Kidney (tissue), 13 donors: ENCODE measurements at regions not wholly inside any gene's neighbourhood (a gene's known extent, or its start where the extent isn't known, plus 50 kb on each side); places are given as distances from the start of the nearest gene placed in this dataset.
"Not testable (repeated sequence)": the region's sequence is repeated elsewhere in the genome, so short reads cannot be mapped to it uniquely, and the experiment has no call there.

Source experiments
- DNase-seq, 5 donors: peaks; one replicate each; pipeline ENCODE4 v3.0.0-alpha.2; 2013 to 2020
- FAIRE-seq: peaks from 2 replicates; lab custom pipeline; 2012; peaks lifted over from hg19 to GRCh38; lab: Jason Lieb, UNC
- H3K27ac ChIP-seq, 2 donors: one replicate each; pipeline ENCODE4 v1.7.0; 2013; ENCODE audit warnings: low read depth in 2 of 2, low read length in 2 of 2, inconsistent platforms in 1 of 2
- H3K27me3 ChIP-seq: one replicate; pipeline ENCODE4 v1.7.1; 2013; ENCODE audit warnings: low read length, inconsistent platforms; ENCODE audit not compliant: control insufficient read depth, insufficient read depth
- H3K36me3 ChIP-seq, 3 donors: one replicate each; pipeline versions ENCODE4 v1.7.0 to v1.7.1; 2013; ENCODE audit warnings: low read length in 3 of 3, control low read depth in 1 of 3, inconsistent platforms in 1 of 3; ENCODE audit not compliant: insufficient read depth in 3 of 3, control insufficient read depth in 2 of 3
- H3K4me1 ChIP-seq, 3 donors: one replicate each; pipeline versions ENCODE4 v1.7.0 to v1.7.1; 2013; ENCODE audit warnings: low read length in 3 of 3, inconsistent platforms in 1 of 3, low read depth in 1 of 3; ENCODE audit not compliant: control insufficient read depth in 2 of 3, insufficient read depth in 2 of 3
- H3K4me3 ChIP-seq, 3 donors: one replicate each; pipeline versions ENCODE4 v1.7.0 to v1.8.1; 2013; ENCODE audit warnings: low read length in 3 of 3, control low read depth in 1 of 3, inconsistent platforms in 1 of 3
- H3K9ac ChIP-seq, 3 donors: one replicate each; pipeline versions ENCODE4 v1.7.0 to v1.7.1; 2013; ENCODE audit warnings: low read length in 3 of 3, control low read depth in 1 of 3, inconsistent platforms in 1 of 3
- H3K9me3 ChIP-seq, 3 donors: one replicate each; pipeline versions ENCODE4 v1.7.0 to v1.7.1; 2013; ENCODE audit warnings: low read length in 3 of 3, control low read depth in 1 of 3, inconsistent platforms in 1 of 3; ENCODE audit not compliant: control insufficient read depth in 2 of 3, insufficient read depth in 1 of 3
- intact Hi-C: fragments of 100-400 bp; cut with DNase I; formaldehyde crosslinking; loops from one replicate; pipeline ENCODE4 v1.11.1; 2022
- TF ChIP-seq, protein P1 (sequence below): IDR thresholded peaks from 3 replicates; pipeline ENCODE4 v1.5.1; 2012; ENCODE audit warnings: mild to moderate bottlenecking, moderate library complexity, borderline replicate concordance; ENCODE audit not compliant: insufficient read depth; ENCODE audit errors: extremely low read depth
- donor health status: control.
- donor health status: control.
- donor health status: control.
- donor health status: control.
- donor health status: control.
- donor health status: DM: yes; HTN: yes; CAD: no.
- donor health status: Normal renal cell carcinoma (clear cell type).

DNA sequence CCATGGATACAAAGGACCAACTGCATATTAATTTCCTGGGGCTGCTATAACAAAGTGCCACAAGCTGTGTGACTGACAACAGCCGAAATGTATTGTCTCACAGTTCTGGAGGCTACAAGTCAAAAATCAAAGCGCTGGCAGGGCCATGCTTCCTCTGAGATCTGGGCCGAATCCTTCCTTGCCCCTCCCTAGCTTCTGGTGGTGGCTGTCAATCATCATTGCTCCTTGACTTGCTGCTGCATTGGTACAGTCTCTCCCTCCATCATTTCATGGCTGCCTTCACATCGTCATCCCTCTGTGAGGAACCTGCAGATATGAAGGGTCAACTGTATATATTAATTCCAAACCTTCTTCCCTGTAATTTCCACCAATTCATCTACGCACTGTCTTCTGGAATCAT is 118.3 kb downstream of the EXOC5 start:
- FAIRE-seq, result no peak
- Histone ChIP-seq H3K27me3 (no peaks in the 10 kb centered on the region), H3K4me3 (no peak overlapping the region), H3K27ac (no peak overlapping the region), H3K36me3 (no peaks in the 10 kb centered on the region), H3K9me3 (no peaks in the 10 kb centered on the region), H3K4me1 (no peaks in the 10 kb centered on the region), H3K9ac (no peak overlapping the region)
- DNase-seq, result no peak
- intact Hi-C loops, result no loop called here
- TF ChIP-seq, protein P1, sequence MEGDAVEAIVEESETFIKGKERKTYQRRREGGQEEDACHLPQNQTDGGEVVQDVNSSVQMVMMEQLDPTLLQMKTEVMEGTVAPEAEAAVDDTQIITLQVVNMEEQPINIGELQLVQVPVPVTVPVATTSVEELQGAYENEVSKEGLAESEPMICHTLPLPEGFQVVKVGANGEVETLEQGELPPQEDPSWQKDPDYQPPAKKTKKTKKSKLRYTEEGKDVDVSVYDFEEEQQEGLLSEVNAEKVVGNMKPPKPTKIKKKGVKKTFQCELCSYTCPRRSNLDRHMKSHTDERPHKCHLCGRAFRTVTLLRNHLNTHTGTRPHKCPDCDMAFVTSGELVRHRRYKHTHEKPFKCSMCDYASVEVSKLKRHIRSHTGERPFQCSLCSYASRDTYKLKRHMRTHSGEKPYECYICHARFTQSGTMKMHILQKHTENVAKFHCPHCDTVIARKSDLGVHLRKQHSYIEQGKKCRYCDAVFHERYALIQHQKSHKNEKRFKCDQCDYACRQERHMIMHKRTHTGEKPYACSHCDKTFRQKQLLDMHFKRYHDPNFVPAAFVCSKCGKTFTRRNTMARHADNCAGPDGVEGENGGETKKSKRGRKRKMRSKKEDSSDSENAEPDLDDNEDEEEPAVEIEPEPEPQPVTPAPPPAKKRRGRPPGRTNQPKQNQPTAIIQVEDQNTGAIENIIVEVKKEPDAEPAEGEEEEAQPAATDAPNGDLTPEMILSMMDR, result no peak

DNA sequence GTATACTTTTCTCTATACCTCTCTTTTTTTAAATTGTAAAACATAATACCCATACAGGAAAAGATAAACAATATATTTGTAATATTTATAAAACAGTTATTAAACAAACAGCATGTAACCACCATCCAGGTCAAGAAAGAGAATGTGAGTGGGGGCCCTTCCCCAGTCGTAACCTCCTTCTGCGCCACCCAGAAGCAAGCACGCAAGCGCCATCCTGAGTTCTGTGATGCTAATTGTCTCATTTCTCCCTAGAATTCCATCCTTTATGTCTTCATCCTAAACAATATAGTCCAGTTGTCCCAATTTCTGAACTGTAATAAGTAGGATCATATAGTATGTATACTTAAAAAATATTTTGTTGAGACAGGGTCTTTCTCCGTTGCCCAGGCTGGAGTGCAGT is 129.5 kb downstream of the EXOC5 start:
- intact Hi-C loops, result no loop called here
- Histone ChIP-seq H3K27me3 (no peaks in the 10 kb centered on the region), H3K4me1 (no peaks in the 10 kb centered on the region), H3K9ac (no peak overlapping the region), H3K36me3 (no peaks in the 10 kb centered on the region), H3K4me3 (no peak overlapping the region), H3K9me3 (no peaks in the 10 kb centered on the region), H3K27ac (no peak overlapping the region)
- FAIRE-seq (no peak), DNase-seq (no peak)
- TF ChIP-seq, protein P1, result no peak

DNA sequence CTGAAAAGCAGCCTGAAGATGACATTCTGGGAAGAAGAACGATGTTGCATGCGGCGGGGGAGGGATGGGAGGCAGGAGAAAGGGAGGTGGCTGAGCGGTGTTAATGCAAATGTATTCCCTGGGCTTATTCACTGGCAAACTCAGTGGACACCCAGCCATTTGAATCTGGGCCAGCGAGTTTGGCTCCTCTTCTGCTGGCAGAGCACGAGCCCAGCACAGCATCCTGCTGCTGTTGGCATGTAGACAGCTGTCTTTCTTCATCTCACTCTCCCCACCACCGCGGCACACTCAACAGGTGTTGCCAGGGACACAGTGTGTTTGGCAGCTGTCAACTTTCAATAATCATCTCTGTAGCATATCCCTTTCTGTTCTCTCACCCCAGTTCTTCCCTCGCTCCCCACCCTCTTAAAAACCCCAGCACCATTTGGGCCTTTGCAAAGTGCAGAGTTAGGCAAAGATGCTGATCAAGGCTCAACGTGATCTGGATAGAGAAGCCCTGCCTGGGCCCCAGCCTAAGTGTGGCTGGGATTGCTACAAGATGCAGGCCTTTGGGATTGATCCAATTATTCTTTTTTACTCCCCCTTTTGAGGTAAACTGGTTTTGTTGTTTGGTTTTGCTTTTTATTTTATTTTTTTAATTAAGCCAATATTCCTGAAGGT is 131.9 kb downstream of the EXOC5 start:
- Histone ChIP-seq H3K9ac (no peak overlapping the region), H3K4me3 (no peak overlapping the region), H3K27me3 (no peaks in the 10 kb centered on the region), H3K36me3 (no peaks in the 10 kb centered on the region), H3K4me1 (no peaks in the 10 kb centered on the region), H3K9me3 (no peaks in the 10 kb centered on the region), H3K27ac (no peak overlapping the region)
- FAIRE-seq (no peak), DNase-seq (no peak)
- TF ChIP-seq, protein P1, result no peak
- intact Hi-C loops, result no loop called here

DNA sequence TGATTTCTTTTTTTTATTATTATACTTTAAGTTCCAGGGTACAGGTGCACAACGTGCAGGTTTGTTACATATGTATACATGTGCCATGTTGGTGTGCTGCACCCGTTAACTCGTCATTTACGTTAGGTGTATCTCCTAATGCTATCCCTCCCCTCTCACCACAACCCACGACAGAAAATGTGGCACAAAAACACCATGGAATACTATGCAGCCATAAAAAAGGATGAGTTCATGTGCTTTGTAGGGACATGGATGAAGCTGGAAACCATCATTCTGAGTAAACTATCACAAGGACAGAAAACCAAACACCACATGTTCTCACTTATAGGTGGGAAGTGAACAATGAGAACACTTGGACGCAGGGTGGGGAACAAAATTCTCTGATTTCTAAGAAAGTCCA is 140.9 kb downstream of the EXOC5 start:
- intact Hi-C loops, H3K27me3 ChIP-seq, H3K27ac ChIP-seq, H3K4me3 ChIP-seq, FAIRE-seq, H3K9ac ChIP-seq, DNase-seq, H3K9me3 ChIP-seq, H3K36me3 ChIP-seq, H3K4me1 ChIP-seq: not testable (repeated sequence)
